ENCODE measurements at regions not wholly inside any gene's neighbourhood (a gene's known extent, or its start where the extent isn't known, plus 50 kb on each side); places are given as distances from the start of the nearest gene placed in this dataset.

- Mint-ChIP-seq H3K4me3 (ENCODE audit: unreplicated experiment) (no peak overlapping the region), H3K36me3 (ENCODE audit: low read depth, unreplicated experiment) (peaks cover 4% of the 10 kb centered on the region), H3K9me3 (ENCODE audit: unreplicated experiment) (peaks cover 19% of the 10 kb centered on the region), H3K27me3 (ENCODE audit: unreplicated experiment) (peaks cover 2% of the 10 kb centered on the region), H3K27ac (ENCODE audit: unreplicated experiment) (no peak overlapping the region), H3K4me1 (ENCODE audit: unreplicated experiment) (no peaks in the 10 kb centered on the region)
- TF ChIP-seq CTCF (IDR thresholded peaks at IDR 0.05; ENCODE audit: unreplicated experiment), result no peak
- DNase-seq (ENCODE audit: low spot score), result no peak
These were observed 754.1 kb downstream of the DOK5 start for GRCh38 chr20:55229451-55229850.

GRCh38 chr20:55216525-55217242, 741.3 kb downstream of the DOK5 start:
- no peak for DNase-seq (ENCODE audit: low spot score)
- H3K9me3 Mint-ChIP-seq (ENCODE audit: unreplicated experiment), result no peaks in the 10 kb centered on the region
- no peaks in the 10 kb centered on the region for H3K36me3 Mint-ChIP-seq (ENCODE audit: low read depth, unreplicated experiment)
- H3K4me3 Mint-ChIP-seq (ENCODE audit: unreplicated experiment), result no peak overlapping the region
- no peaks in the 10 kb centered on the region for H3K4me1 Mint-ChIP-seq (ENCODE audit: unreplicated experiment)
- TF ChIP-seq CTCF (IDR thresholded peaks at IDR 0.05; ENCODE audit: unreplicated experiment), result no peak
- H3K27me3 Mint-ChIP-seq (ENCODE audit: unreplicated experiment), result peaks cover 3% of the 10 kb centered on the region
- H3K27ac Mint-ChIP-seq (ENCODE audit: unreplicated experiment), result no peak overlapping the region

GRCh38 chr20:55213653-55214052, 738.3 kb downstream of the DOK5 start:
- H3K27me3 Mint-ChIP-seq (ENCODE audit: unreplicated experiment), result peaks cover 3% of the 10 kb centered on the region
- no peak overlapping the region for H3K4me3 Mint-ChIP-seq (ENCODE audit: unreplicated experiment)
- H3K4me1 Mint-ChIP-seq (ENCODE audit: unreplicated experiment), result no peaks in the 10 kb centered on the region
- H3K27ac Mint-ChIP-seq (ENCODE audit: unreplicated experiment), result no peak overlapping the region
- DNase-seq (ENCODE audit: low spot score), result no peak
- TF ChIP-seq CTCF (IDR thresholded peaks at IDR 0.05; ENCODE audit: unreplicated experiment), result no peak
- H3K36me3 Mint-ChIP-seq (ENCODE audit: low read depth, unreplicated experiment), result no peaks in the 10 kb centered on the region
- H3K9me3 Mint-ChIP-seq (ENCODE audit: unreplicated experiment), result no peaks in the 10 kb centered on the region

GRCh38 chr20:55211481-55211880, 736.1 kb downstream of the DOK5 start:
- Mint-ChIP-seq H3K27ac (ENCODE audit: unreplicated experiment) (no peak overlapping the region), H3K36me3 (ENCODE audit: low read depth, unreplicated experiment) (no peaks in the 10 kb centered on the region), H3K4me3 (ENCODE audit: unreplicated experiment) (no peak overlapping the region), H3K4me1 (ENCODE audit: unreplicated experiment) (no peaks in the 10 kb centered on the region), H3K9me3 (ENCODE audit: unreplicated experiment) (no peaks in the 10 kb centered on the region), H3K27me3 (ENCODE audit: unreplicated experiment) (no peaks in the 10 kb centered on the region)
- no peak for TF ChIP-seq CTCF (IDR thresholded peaks at IDR 0.05; ENCODE audit: unreplicated experiment)
- DNase-seq (ENCODE audit: low spot score), result no peak

GRCh38 chr20:55205665-55206064, 730.3 kb downstream of the DOK5 start:
- no peak for DNase-seq (ENCODE audit: low spot score)
- Mint-ChIP-seq H3K4me1 (ENCODE audit: unreplicated experiment) (no peaks in the 10 kb centered on the region), H3K4me3 (ENCODE audit: unreplicated experiment) (no peak overlapping the region), H3K36me3 (ENCODE audit: low read depth, unreplicated experiment) (no peaks in the 10 kb centered on the region), H3K27ac (ENCODE audit: unreplicated experiment) (no peak overlapping the region), H3K9me3 (ENCODE audit: unreplicated experiment) (peaks cover 14% of the 10 kb centered on the region), H3K27me3 (ENCODE audit: unreplicated experiment) (no peaks in the 10 kb centered on the region)
- no peak for TF ChIP-seq CTCF (IDR thresholded peaks at IDR 0.05; ENCODE audit: unreplicated experiment)

Measured in endothelial cell (in vitro differentiated cells).